ENCODE measurements at regions not wholly inside any gene's neighbourhood (a gene's known extent, or its start where the extent isn't known, plus 50 kb on each side); places are given as distances from the start of the nearest gene placed in this dataset.

DNA sequence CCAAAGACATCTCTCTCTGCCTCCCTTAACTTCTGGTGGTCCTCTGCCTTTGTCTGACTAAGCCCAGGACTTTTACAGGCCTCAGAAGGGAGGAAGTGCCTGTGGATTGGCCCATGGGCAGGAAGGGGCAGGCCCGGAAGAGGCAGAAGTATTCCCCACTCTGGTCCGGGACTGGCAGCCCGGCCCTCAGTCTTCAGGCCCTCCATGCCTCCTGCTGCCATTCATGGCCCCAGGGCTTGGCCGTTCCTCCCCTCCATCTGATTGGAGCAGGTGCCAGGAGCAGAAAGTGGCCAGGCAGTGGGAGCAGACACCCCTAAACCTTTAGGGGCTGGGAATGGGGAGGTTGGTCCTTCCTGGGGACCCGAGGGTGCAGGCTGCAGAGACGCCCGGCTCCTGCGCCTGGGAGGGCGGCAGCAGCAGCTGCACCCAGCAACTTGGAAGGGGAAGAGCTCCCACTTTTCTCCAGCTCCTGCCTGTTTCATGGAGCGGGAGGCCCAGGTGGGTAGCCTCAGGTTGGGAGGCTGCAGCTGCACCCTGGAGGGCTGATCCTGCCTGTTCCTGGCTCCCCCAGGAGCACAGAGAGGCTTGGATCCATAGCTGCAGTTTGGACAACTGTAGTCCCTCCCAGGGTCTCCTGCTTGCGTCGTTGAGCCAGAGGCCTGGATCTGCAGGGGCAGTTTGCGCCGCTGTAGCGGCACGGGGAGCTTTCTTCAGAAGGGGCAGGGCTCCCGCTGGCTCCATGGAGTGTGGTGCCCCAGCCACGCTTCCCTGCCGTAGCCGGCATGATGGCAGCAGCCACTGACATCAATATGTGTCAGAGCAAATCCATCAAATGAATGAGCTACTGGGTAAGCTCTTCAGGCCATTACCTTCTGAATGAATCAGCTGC, 661.5 kb upstream of the NUDT12 start:
- TF ChIP-seq EZH2 (IDR thresholded peaks at IDR 0.05; ENCODE audit: borderline replicate concordance, low read depth, low read length, severe bottlenecking) (no peak), POLR2A (IDR thresholded peaks at IDR 0.05; ENCODE audit: low read depth, low read length) (no peak), POLR2AphosphoS5 (IDR thresholded peaks at IDR 0.05; ENCODE audit: insufficient read depth, low read depth, low read length) (no peak)
- TF ChIP-seq, protein P1, sequence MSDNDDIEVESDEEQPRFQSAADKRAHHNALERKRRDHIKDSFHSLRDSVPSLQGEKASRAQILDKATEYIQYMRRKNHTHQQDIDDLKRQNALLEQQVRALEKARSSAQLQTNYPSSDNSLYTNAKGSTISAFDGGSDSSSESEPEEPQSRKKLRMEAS (IDR thresholded peaks at IDR 0.05; ENCODE audit: insufficient read depth, insufficient read length): no peak
- TF ChIP-seq, protein P2, sequence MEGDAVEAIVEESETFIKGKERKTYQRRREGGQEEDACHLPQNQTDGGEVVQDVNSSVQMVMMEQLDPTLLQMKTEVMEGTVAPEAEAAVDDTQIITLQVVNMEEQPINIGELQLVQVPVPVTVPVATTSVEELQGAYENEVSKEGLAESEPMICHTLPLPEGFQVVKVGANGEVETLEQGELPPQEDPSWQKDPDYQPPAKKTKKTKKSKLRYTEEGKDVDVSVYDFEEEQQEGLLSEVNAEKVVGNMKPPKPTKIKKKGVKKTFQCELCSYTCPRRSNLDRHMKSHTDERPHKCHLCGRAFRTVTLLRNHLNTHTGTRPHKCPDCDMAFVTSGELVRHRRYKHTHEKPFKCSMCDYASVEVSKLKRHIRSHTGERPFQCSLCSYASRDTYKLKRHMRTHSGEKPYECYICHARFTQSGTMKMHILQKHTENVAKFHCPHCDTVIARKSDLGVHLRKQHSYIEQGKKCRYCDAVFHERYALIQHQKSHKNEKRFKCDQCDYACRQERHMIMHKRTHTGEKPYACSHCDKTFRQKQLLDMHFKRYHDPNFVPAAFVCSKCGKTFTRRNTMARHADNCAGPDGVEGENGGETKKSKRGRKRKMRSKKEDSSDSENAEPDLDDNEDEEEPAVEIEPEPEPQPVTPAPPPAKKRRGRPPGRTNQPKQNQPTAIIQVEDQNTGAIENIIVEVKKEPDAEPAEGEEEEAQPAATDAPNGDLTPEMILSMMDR (IDR thresholded peaks at IDR 0.05; ENCODE audit: extremely low read depth in 1 of 2, insufficient read depth in 1 of 2, low read depth in 1 of 2, low read length in 2 of 2): no peak

Measured in endothelial cell of umbilical vein (primary cell).